Muscle of leg (tissue), 2 donors: ENCODE measurements at regions not wholly inside any gene's neighbourhood (a gene's known extent, or its start where the extent isn't known, plus 50 kb on each side); places are given as distances from the start of the nearest gene placed in this dataset.

Experiments
- DNase-seq: peaks from one replicate; pipeline ENCODE4 v3.0.0; 2013
- H3K27ac ChIP-seq: one replicate; pipeline ENCODE4 v1.5.1; 2013; ENCODE audit warnings: mild to moderate bottlenecking, low read length, control low read depth
- H3K27me3 ChIP-seq: one replicate; pipeline ENCODE4 v1.6.1; 2013; ENCODE audit warnings: low read length; ENCODE audit not compliant: control insufficient read depth, insufficient read depth
- H3K36me3 ChIP-seq: one replicate; pipeline ENCODE4 v1.6.1; 2013; ENCODE audit warnings: low read length; ENCODE audit not compliant: control insufficient read depth, insufficient read depth
- H3K4me1 ChIP-seq: one replicate; pipeline ENCODE4 v1.6.1; 2013; ENCODE audit warnings: low read length; ENCODE audit not compliant: control insufficient read depth, insufficient read depth
- H3K4me3 ChIP-seq: one replicate; pipeline ENCODE4 v1.5.1; 2013; ENCODE audit warnings: low read length, control low read depth
- H3K9me3 ChIP-seq: replicated peaks from 2 replicates; pipeline ENCODE4 v1.6.1; 2013; ENCODE audit warnings: low read depth, low read length; ENCODE audit not compliant: control insufficient read depth

DNA sequence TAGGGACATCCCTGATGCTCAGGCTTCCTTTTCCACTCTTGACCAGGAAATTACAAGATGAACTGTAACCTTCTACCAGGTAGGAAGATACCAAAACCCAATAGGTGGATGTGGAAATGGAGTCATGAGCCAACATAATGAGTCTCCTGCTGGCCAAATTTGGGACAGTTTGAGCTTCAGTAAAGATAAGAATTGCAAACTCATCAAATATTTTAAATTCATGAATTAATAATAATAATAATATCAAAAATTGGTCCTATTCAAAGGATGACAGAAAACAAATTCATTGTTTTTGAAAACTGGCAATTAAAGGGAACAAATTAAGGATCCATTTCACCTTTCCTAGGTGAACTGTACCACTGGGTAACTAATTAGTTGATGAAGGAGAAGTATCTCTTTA lies 309.7 kb downstream of the NEK10 start:
- Histone ChIP-seq H3K27ac (no peak overlapping the region), H3K4me3 (no peak overlapping the region), H3K9me3 (no peaks in the 10 kb centered on the region), H3K36me3 (no peaks in the 10 kb centered on the region), H3K4me1 (no peaks in the 10 kb centered on the region), H3K27me3 (no peaks in the 10 kb centered on the region)
- DNase-seq, result no peak
